ENCODE measurements at regions not wholly inside any gene's neighbourhood (a gene's known extent, or its start where the extent isn't known, plus 50 kb on each side); places are given as distances from the start of the nearest gene placed in this dataset.

DNA sequence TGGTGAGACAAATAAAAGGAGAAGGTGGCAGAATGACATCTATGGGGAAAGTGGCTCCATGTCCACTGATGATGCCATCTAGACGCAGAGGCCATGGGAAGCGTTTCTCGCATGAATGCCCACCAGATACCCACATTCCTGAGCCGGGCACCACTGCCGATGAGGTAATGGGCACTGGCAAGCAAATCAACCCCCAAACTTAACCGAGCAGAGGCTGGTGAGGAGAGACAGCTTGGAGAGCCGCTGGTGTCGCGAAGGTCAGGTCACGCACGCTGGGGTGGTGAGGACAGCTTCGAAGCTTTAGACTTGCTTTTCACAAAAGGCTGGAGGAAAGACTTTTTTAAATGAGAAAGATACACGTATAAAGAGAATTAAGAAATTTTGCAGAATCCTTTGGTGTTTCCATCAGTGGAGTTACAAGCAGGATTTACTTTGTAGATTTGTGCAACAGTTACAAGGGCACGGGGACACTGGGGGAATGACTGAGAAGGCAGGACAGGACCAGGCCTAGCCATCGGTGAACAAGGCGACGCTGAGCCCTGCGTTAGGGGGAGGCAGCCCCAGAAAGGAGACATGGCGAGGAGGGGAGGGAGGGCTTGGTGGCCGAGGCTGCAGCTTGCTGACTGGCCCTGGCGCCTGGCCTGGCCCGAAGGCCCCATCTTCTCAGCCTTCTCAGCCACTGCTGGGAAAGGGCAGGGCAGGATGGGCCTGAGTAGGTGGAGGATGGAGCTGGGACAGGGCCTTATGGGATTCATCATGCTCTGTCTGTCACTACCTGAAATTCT is 83.9 kb upstream of the HDAC4 start:
- 95% methylated on average over 22 of the region's 22 CpGs for WGBS, 2 experiments
- no peaks in the 10 kb centered on the region for H3K36me3 ChIP-seq (ENCODE audit: control insufficient read depth, insufficient read depth, low read length)
- no peaks in the 10 kb centered on the region for H3K27me3 ChIP-seq (ENCODE audit: control insufficient read depth, insufficient read depth, low read length, poor library complexity, severe bottlenecking)
- no peaks in the 10 kb centered on the region for H3K9me3 ChIP-seq (ENCODE audit: control insufficient read depth, low read length)
- H3K4me1 ChIP-seq (ENCODE audit: control insufficient read depth, insufficient read depth, low read length) = peaks cover 11% of the 10 kb centered on the region
- no peak overlapping the region for H3K27ac ChIP-seq (ENCODE audit: insufficient read depth, low read depth, low read length, poor library complexity, severe bottlenecking)
- H3K4me3 ChIP-seq (ENCODE audit: insufficient read depth, low read depth, low read length) = no peak overlapping the region

- H3K27ac ChIP-seq (ENCODE audit: insufficient read depth, low read depth, low read length, poor library complexity, severe bottlenecking) = no peak overlapping the region
- 90 to 91% methylated on average over 38 of the region's 38 CpGs for WGBS, 2 experiments
- H3K4me1 ChIP-seq (ENCODE audit: control insufficient read depth, insufficient read depth, low read length) = no peaks in the 10 kb centered on the region
- no peaks in the 10 kb centered on the region for H3K36me3 ChIP-seq (ENCODE audit: control insufficient read depth, insufficient read depth, low read length)
- H3K9me3 ChIP-seq (ENCODE audit: control insufficient read depth, low read length) = no peaks in the 10 kb centered on the region
- no peaks in the 10 kb centered on the region for H3K27me3 ChIP-seq (ENCODE audit: control insufficient read depth, insufficient read depth, low read length, poor library complexity, severe bottlenecking)
- no peak overlapping the region for H3K4me3 ChIP-seq (ENCODE audit: insufficient read depth, low read depth, low read length)
Observed at GRCh38 chr2:239482778-239483712, 82.2 kb upstream of the HDAC4 start.

DNA sequence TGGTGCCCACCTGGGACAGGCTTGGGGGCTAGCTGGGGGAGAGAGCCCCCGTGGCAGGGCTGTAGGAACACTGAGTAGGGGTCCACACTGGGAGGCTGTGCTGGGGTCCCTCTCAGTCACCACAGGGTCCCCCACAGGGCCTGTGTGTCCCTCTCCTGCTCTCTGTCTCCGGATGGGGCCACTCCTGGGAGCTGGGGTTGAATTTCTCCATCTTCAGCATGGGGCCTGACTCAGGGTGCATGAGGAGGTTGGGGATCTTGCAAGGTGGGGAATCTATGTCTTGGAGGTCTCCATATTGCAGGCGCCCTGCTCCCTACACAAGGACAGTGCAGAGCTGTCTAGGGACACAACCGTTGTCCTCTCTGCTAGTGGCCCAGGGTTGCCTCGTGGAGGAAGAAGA is 78.7 kb upstream of the HDAC4 start:
- Histone ChIP-seq H3K9me3 (ENCODE audit: control insufficient read depth, low read length) (no peaks in the 10 kb centered on the region), H3K36me3 (ENCODE audit: control insufficient read depth, insufficient read depth, low read length) (no peaks in the 10 kb centered on the region), H3K4me1 (ENCODE audit: control insufficient read depth, insufficient read depth, low read length) (no peaks in the 10 kb centered on the region), H3K4me3 (ENCODE audit: insufficient read depth, low read depth, low read length) (no peak overlapping the region), H3K27ac (ENCODE audit: insufficient read depth, low read depth, low read length, poor library complexity, severe bottlenecking) (no peak overlapping the region), H3K27me3 (ENCODE audit: control insufficient read depth, insufficient read depth, low read length, poor library complexity, severe bottlenecking) (no peaks in the 10 kb centered on the region)
- WGBS, 2 experiments = 94 to 95% methylated on average over 5 of the region's 5 CpGs

DNA sequence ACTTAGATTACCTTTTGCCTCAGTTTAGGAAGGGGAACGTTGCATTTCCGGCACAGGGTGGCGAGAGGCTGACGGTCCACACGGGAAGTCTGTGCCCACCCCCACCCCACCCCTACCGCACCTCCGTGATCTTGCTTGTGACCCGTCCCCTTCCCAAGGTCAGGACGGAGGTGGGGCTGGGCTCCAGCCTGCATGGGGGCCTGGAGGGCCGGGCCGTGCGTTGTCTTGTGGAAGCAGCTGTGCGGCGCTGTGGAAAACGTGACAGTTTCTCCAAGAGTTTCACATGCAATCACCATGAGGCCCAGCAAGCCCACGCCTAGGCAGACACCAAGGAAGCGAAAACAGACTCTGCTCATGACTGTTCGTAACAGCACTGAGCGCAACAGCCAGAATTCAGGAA is 76.8 kb upstream of the HDAC4 start:
- Histone ChIP-seq H3K9me3 (ENCODE audit: control insufficient read depth, low read length) (no peaks in the 10 kb centered on the region), H3K27ac (ENCODE audit: insufficient read depth, low read depth, low read length, poor library complexity, severe bottlenecking) (no peak overlapping the region), H3K4me1 (ENCODE audit: control insufficient read depth, insufficient read depth, low read length) (no peaks in the 10 kb centered on the region), H3K27me3 (ENCODE audit: control insufficient read depth, insufficient read depth, low read length, poor library complexity, severe bottlenecking) (no peaks in the 10 kb centered on the region), H3K36me3 (ENCODE audit: control insufficient read depth, insufficient read depth, low read length) (no peaks in the 10 kb centered on the region), H3K4me3 (ENCODE audit: insufficient read depth, low read depth, low read length) (no peak overlapping the region)
- 92% methylated on average over 19 of the region's 19 CpGs for WGBS, 2 experiments

DNA sequence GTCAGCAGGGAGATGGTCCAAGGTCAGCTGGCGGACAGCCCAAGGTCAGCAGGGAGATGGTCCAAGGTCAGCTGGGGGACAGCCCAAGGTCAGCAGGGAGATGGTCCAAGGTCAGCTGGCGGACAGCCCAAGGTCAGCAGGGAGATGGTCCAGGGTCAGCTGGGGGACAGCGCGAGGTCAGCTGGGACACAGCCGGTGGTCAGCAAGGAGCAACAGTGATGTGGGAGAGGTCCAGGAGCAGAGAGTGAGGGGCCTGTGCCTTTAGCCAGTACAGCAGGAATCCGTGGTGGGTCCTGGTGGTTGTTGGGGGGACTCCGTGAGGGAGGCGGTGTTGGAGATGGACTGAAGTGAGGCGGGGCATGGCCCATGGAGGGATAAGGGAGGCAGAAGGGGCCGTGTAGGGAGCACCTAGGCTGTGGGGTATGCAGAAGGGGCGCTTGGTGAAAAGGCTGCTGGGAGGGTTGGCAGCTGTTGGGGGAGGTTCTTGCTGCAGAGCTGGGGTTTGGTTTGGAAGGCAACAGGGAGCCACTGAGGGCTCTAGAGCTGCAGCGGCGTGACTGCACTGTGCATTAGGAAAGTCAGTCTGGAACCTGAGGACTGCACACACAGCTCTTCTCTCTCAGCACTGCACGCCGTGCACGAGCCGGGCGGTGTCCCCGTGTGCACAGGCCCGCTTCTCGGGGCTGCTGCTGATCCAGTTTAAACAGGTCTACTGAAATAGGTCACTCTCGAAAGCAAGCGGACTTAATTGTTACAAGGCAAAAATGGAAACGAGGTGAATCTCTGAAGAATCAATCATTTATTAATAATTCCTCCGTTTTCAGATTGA is 76.2 kb upstream of the HDAC4 start:
- Histone ChIP-seq H3K27me3 (ENCODE audit: control insufficient read depth, insufficient read depth, low read length, poor library complexity, severe bottlenecking) (no peaks in the 10 kb centered on the region), H3K36me3 (ENCODE audit: control insufficient read depth, insufficient read depth, low read length) (no peaks in the 10 kb centered on the region), H3K27ac (ENCODE audit: insufficient read depth, low read depth, low read length, poor library complexity, severe bottlenecking) (no peak overlapping the region), H3K4me3 (ENCODE audit: insufficient read depth, low read depth, low read length) (no peak overlapping the region), H3K4me1 (ENCODE audit: control insufficient read depth, insufficient read depth, low read length) (no peaks in the 10 kb centered on the region), H3K9me3 (ENCODE audit: control insufficient read depth, low read length) (no peaks in the 10 kb centered on the region)
- 93 to 95% methylated on average over 25 of the region's 25 CpGs for WGBS, 2 experiments

- H3K9me3 ChIP-seq (ENCODE audit: control insufficient read depth, low read length) = no peaks in the 10 kb centered on the region
- no peak overlapping the region for H3K27ac ChIP-seq (ENCODE audit: insufficient read depth, low read depth, low read length, poor library complexity, severe bottlenecking)
- H3K4me3 ChIP-seq (ENCODE audit: insufficient read depth, low read depth, low read length) = no peak overlapping the region
- 93 to 94% methylated on average over 14 of the region's 14 CpGs for WGBS, 2 experiments
- H3K27me3 ChIP-seq (ENCODE audit: control insufficient read depth, insufficient read depth, low read length, poor library complexity, severe bottlenecking) = no peaks in the 10 kb centered on the region
- H3K4me1 ChIP-seq (ENCODE audit: control insufficient read depth, insufficient read depth, low read length) = no peaks in the 10 kb centered on the region
- H3K36me3 ChIP-seq (ENCODE audit: control insufficient read depth, insufficient read depth, low read length) = no peaks in the 10 kb centered on the region
Observed at GRCh38 chr2:239476029-239476756, 75.4 kb upstream of the HDAC4 start.

DNA sequence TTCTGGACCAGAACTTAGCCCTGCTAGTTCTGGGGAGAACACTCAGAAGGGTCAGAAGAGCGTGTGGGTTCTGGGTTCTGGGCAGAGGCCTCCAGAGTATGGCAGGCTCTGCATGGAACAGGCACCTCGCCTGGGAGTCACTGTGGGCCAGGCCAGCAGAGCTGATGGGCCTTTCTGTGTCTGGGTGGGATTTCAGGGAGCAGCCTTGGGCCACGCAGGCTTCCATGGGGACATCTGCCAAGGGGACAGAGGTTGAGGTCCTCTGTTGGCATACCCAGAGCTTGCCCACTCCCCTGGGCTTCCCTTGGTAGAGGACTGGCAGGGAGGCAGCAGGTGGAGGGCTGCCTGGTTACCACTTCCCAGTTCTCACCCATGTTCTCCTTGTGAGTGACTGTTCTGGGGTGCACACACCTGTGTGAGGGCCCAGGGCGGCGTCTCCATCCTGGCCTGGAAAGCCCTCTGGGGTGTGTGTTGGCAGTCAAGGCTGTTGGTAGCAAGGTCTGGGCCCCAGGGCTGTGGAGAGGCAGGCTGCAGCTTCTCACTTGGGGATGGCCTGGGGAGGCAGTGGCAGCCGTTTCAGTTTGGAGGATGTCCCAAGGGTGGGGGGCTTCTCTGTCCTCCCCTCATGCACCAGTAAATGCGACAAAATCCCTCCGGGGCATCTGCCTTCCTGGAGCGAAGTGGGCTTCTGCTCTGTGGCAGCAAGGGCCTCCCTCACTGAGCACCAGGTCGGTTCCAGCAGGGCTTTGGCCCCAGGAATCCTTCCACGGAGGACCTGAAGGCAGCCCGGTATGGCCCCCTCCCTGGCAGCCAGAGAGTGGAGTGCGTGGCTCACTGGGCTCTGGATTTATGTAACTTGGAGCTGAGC is 74.6 kb upstream of the HDAC4 start:
- Histone ChIP-seq H3K9me3 (ENCODE audit: control insufficient read depth, low read length) (no peaks in the 10 kb centered on the region), H3K4me3 (ENCODE audit: insufficient read depth, low read depth, low read length) (no peak overlapping the region), H3K27ac (ENCODE audit: insufficient read depth, low read depth, low read length, poor library complexity, severe bottlenecking) (no peak overlapping the region), H3K4me1 (ENCODE audit: control insufficient read depth, insufficient read depth, low read length) (no peaks in the 10 kb centered on the region), H3K36me3 (ENCODE audit: control insufficient read depth, insufficient read depth, low read length) (no peaks in the 10 kb centered on the region), H3K27me3 (ENCODE audit: control insufficient read depth, insufficient read depth, low read length, poor library complexity, severe bottlenecking) (no peaks in the 10 kb centered on the region)
- WGBS, 2 experiments = 94 to 95% methylated on average over 13 of the region's 13 CpGs

- H3K36me3 ChIP-seq (ENCODE audit: control insufficient read depth, insufficient read depth, low read length) = no peaks in the 10 kb centered on the region
- WGBS, 2 experiments = 96% methylated on average over 8 of the region's 8 CpGs
Observed at GRCh38 chr2:239473211-239473805, 72.5 kb upstream of the HDAC4 start.

More at GRCh38 chr2:239473211-239473805, 72.5 kb upstream of the HDAC4 start:
- Histone ChIP-seq H3K4me3 (ENCODE audit: insufficient read depth, low read depth, low read length) (no peak overlapping the region), H3K27ac (ENCODE audit: insufficient read depth, low read depth, low read length, poor library complexity, severe bottlenecking) (no peak overlapping the region), H3K4me1 (ENCODE audit: control insufficient read depth, insufficient read depth, low read length) (no peaks in the 10 kb centered on the region), H3K9me3 (ENCODE audit: control insufficient read depth, low read length) (no peaks in the 10 kb centered on the region), H3K27me3 (ENCODE audit: control insufficient read depth, insufficient read depth, low read length, poor library complexity, severe bottlenecking) (no peaks in the 10 kb centered on the region)
